ENCODE measurements at regions not wholly inside any gene's neighbourhood (a gene's known extent, or its start where the extent isn't known, plus 50 kb on each side); places are given as distances from the start of the nearest gene placed in this dataset.

DNA sequence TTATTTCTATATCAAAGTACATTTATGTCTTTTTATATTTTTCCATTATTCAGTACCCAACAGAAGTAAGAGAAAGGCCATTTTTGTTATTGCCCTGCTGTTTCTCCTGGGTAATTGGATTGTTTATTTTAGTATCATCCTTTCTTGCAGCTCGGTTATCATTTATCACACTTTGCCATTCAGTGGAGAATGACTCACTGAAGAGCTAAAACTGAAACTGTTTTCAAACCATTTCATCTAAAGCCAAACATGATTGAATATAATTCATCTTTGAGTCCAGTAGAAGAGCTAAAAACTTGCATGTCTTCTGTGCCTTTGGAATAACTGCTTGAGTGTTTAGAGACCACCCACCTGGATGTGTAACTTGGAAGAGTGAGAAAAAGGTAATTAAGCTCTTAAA lies 139.5 kb upstream of the PRDM9 start:
- DNase-seq (ENCODE audit: low read depth), result no peak

- no peak for DNase-seq (ENCODE audit: low read depth)
These were observed 154.1 kb upstream of the PRDM9 start for GRCh38 chr5:23353286-23353685.

- no peak for DNase-seq (ENCODE audit: low read depth)
These were observed 155.0 kb upstream of the PRDM9 start for GRCh38 chr5:23352446-23352845.

DNA sequence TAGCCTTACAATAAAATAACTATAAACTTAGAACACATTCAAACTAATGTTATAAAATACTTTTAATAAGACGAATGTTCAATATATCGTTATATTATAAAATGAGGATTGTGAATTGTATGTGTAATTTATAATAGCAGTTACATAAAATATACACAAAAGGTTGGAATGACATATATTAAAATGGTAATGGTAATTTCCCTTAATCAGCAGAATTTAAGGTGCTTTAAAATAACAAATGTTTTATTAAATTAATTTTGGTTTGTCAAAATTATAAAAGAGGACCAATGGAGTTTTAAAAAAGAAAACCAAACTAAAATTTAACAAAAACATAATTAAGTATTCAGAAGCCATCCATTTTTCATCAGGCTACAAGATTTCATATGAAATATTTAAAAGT lies 164.3 kb upstream of the PRDM9 start:
- DNase-seq (ENCODE audit: low read depth), result no peak

GRCh38 chr5:23332650-23333251 lies 174.7 kb upstream of the PRDM9 start:
- no peak for DNase-seq (ENCODE audit: low read depth)

- no peak for DNase-seq (ENCODE audit: low read depth)
These were observed 176.7 kb upstream of the PRDM9 start for GRCh38 chr5:23330726-23331125.

- no peak for DNase-seq (ENCODE audit: low read depth)
These were observed 187.5 kb upstream of the PRDM9 start for GRCh38 chr5:23319901-23320300.

- no peak for DNase-seq (ENCODE audit: low read depth)
These were observed 188.4 kb upstream of the PRDM9 start for GRCh38 chr5:23318960-23319359.

GRCh38 chr5:23318166-23318565 lies 189.2 kb upstream of the PRDM9 start:
- DNase-seq (ENCODE audit: low read depth), result no peak

DNA sequence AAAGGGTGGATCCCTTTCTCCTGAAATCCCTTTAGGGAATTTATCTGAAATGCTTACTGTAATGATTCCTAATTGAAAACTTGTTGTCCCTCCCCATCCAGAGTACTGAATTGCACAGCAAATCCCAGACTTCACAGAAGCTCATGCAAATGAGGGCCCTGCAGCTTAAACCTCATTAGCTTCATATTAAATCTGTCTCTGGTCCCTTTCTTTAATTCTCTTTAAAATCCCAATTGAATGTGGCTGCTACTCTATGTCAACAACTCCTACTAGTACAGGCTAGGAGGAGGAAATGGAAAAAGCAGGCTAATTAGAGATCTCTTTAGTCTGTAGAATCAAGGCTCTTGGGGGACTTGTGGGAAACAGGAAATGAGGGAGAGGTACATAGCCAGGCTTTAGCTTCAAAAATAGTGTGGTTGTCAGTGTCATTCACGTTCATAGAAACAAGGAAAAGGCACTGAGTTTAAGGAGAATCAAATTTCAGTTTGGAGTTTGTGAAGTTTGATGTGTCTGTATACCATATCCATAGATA lies 191.3 kb upstream of the PRDM9 start:
- no peak for DNase-seq (ENCODE audit: low read depth)

DNA sequence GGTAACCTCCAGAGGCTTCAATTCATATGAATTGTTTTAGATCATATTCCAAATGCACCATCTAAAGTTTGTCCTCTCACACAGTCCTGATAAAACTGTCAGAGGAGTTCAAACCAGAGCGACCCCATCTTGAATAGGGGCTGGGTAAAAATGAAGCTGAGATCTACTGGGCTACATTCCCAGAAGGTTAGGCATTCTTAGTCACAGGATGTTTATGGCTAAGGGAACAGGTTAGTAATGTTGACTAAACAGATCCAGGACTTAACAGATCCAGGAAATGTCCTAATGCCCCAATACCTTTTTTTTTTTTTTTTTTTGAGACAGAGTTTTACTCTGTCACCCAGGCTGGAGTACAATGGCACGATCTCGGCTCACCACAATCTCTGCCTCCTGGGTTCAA lies 192.6 kb upstream of the PRDM9 start:
- DNase-seq (ENCODE audit: low read depth), result peak; percentile 27

DNA sequence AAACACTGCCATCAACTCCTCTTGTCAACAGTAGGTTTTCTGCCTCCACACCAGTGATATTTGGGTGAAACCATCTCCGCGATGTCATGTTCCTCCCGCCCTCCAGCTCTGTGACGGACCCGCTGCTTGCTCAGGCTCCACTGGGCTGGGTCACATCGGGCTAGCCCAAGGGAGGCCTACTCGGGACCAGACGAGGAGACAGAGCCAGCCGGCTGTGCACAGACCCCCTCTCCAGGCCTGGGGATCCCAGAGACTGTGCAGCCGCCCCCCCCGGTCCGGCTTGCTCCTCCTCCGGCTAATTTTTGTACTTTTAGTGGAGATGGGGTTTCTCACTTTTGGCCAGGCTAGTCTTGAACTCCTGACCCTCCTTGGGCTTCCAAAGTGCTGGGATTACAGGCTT lies 202.4 kb upstream of the PRDM9 start:
- no peak for DNase-seq (ENCODE audit: low read depth)

DNA sequence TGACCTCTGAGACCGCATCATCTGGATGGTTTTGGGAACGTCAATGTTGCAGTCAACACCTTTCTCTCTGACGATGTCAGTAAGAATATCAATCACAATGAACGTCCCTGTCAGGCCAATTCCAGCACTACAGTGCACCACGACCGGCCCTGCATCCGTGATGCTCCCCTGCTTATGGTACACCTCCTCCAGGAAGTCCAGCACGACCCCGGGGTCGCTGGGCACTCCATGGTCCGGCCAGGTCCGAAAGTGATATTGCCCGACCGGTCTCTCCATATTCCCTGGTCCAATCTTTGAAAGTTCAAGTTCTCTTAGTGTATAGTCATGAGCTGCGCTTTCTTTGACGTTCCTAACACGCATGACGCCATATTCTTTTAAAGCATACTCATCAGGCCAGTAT lies 203.6 kb upstream of the PRDM9 start:
- DNase-seq (ENCODE audit: low read depth), result no peak

- no peak for DNase-seq (ENCODE audit: low read depth)
These were observed 204.0 kb upstream of the PRDM9 start for GRCh38 chr5:23303435-23303834.

- DNase-seq (ENCODE audit: low read depth), result no peak
These were observed 205.0 kb upstream of the PRDM9 start for GRCh38 chr5:23302438-23302837.

DNA sequence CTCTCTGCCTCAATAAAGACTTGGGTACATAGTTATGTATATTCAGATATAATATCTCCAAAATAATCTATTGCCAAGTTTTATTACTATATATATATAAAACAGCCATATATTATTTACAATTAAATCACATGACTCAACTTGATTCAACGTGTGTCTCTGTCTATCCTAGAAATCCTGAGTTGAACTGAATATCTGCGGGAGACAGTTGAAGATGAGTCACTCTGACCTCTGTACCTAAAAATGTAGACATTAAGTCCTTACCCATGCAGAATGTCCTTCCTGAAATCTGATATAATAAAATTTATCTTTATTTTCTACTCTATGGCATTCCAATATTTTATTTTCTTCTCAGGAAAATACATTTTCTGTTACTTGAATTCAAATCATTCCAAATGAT lies 218.2 kb upstream of the PRDM9 start:
- DNase-seq (ENCODE audit: low read depth), result no peak

GRCh38 chr5:23284656-23285055 lies 222.8 kb upstream of the PRDM9 start:
- DNase-seq (ENCODE audit: low read depth), result no peak

DNA sequence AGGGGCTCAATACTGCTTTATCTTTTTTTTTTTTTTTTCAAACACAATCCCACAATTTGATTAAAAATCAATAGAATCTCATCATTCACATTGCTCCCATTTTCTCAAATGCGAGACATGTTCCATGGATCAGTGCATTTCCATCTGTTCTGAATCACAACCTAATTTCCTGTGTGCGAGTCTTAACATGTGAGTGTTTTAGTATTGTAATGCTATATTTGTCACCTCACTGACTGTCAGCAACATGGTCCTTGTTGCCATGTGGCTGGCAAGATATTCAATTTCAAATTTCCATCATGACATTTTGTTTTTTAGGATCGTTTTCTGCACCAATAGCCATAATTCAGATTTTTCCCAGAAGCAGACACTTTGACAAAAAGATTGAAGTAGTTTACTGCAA lies 233.2 kb upstream of the PRDM9 start:
- no peak for DNase-seq (ENCODE audit: low read depth)

DNA sequence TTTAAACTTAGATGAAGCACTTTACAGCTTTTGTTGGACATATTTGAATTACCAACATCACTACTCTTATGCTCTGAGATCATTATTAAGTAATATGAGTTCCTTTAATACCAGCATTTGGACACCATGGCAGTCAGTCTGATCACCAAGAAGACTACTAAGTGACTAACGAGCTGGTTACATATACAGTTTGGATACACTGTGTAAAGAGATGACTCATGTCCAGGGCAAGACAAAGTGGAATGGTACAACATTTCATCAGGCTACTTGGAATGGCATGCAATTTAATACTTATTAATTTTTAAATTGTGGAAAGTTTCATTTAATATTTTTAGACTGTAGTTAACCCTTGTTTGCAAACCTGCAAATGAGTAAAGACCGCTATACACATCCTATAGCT lies 237.4 kb upstream of the PRDM9 start:
- DNase-seq (ENCODE audit: low read depth), result no peak

- no peak for DNase-seq (ENCODE audit: low read depth)
These were observed 239.3 kb upstream of the PRDM9 start for GRCh38 chr5:23268136-23268535.

- no peak for DNase-seq (ENCODE audit: low read depth)
These were observed 246.8 kb upstream of the PRDM9 start for GRCh38 chr5:23260621-23261020.

GRCh38 chr5:23257656-23258055 lies 249.8 kb upstream of the PRDM9 start:
- DNase-seq (ENCODE audit: low read depth), result no peak

GRCh38 chr5:23253621-23254198 lies 253.7 kb upstream of the PRDM9 start:
- DNase-seq (ENCODE audit: low read depth), result no peak

GRCh38 chr5:23242891-23243290 lies 264.5 kb upstream of the PRDM9 start:
- no peak for DNase-seq (ENCODE audit: low read depth)
